Kidney (tissue), 13 donors: ENCODE measurements at regions not wholly inside any gene's neighbourhood (a gene's known extent, or its start where the extent isn't known, plus 50 kb on each side); places are given as distances from the start of the nearest gene placed in this dataset.
A peak's percentile ranks its signal among the peaks of the same experiment; 100 is the strongest.

ENCODE experiments used
- DNase-seq, 5 donors: peaks; one replicate each; pipeline ENCODE4 v3.0.0-alpha.2; 2013 to 2020
- FAIRE-seq: peaks from 2 replicates; lab custom pipeline; 2012; peaks lifted over from hg19 to GRCh38; lab: Jason Lieb, UNC
- H3K27ac ChIP-seq, 2 donors: one replicate each; pipeline ENCODE4 v1.7.0; 2013; ENCODE audit warnings: low read depth in 2 of 2, low read length in 2 of 2, inconsistent platforms in 1 of 2
- H3K27me3 ChIP-seq: one replicate; pipeline ENCODE4 v1.7.1; 2013; ENCODE audit warnings: low read length, inconsistent platforms; ENCODE audit not compliant: control insufficient read depth, insufficient read depth
- H3K36me3 ChIP-seq, 3 donors: one replicate each; pipeline versions ENCODE4 v1.7.0 to v1.7.1; 2013; ENCODE audit warnings: low read length in 3 of 3, control low read depth in 1 of 3, inconsistent platforms in 1 of 3; ENCODE audit not compliant: insufficient read depth in 3 of 3, control insufficient read depth in 2 of 3
- H3K4me1 ChIP-seq, 3 donors: one replicate each; pipeline versions ENCODE4 v1.7.0 to v1.7.1; 2013; ENCODE audit warnings: low read length in 3 of 3, inconsistent platforms in 1 of 3, low read depth in 1 of 3; ENCODE audit not compliant: control insufficient read depth in 2 of 3, insufficient read depth in 2 of 3
- H3K4me3 ChIP-seq, 3 donors: one replicate each; pipeline versions ENCODE4 v1.7.0 to v1.8.1; 2013; ENCODE audit warnings: low read length in 3 of 3, control low read depth in 1 of 3, inconsistent platforms in 1 of 3
- H3K9ac ChIP-seq, 3 donors: one replicate each; pipeline versions ENCODE4 v1.7.0 to v1.7.1; 2013; ENCODE audit warnings: low read length in 3 of 3, control low read depth in 1 of 3, inconsistent platforms in 1 of 3
- H3K9me3 ChIP-seq, 3 donors: one replicate each; pipeline versions ENCODE4 v1.7.0 to v1.7.1; 2013; ENCODE audit warnings: low read length in 3 of 3, control low read depth in 1 of 3, inconsistent platforms in 1 of 3; ENCODE audit not compliant: control insufficient read depth in 2 of 3, insufficient read depth in 1 of 3
- CTCF ChIP-seq: IDR thresholded peaks from 3 replicates; pipeline ENCODE4 v1.5.1; 2012; ENCODE audit warnings: mild to moderate bottlenecking, moderate library complexity, borderline replicate concordance; ENCODE audit not compliant: insufficient read depth; ENCODE audit errors: extremely low read depth
- intact Hi-C: fragments of 100-400 bp; cut with DNase I; formaldehyde crosslinking; loops from one replicate; pipeline ENCODE4 v1.11.1; 2022
- donor health status: control.
- donor health status: control.
- donor health status: control.
- donor health status: control.
- donor health status: control.
- donor health status: DM: yes; HTN: yes; CAD: no.
- donor health status: Normal renal cell carcinoma (clear cell type).

GRCh38 chr13:84978851-84979250, 820.4 kb downstream of the SLITRK6 start:
- Histone ChIP-seq H3K9ac (no peak overlapping the region), H3K4me1 (no peaks in the 10 kb centered on the region), H3K27me3 (no peaks in the 10 kb centered on the region), H3K27ac (no peak overlapping the region), H3K9me3 (no peaks in the 10 kb centered on the region), H3K36me3 (no peaks in the 10 kb centered on the region), H3K4me3 (no peak overlapping the region)
- DNase-seq (peak in 2 of 5 donors; percentile 27 to 82), FAIRE-seq (no peak)
- no peak for TF ChIP-seq CTCF
- intact Hi-C loops, result no loop called here

GRCh38 chr13:84973661-84974060, 825.6 kb downstream of the SLITRK6 start:
- Histone ChIP-seq H3K27me3 (no peaks in the 10 kb centered on the region), H3K9me3 (no peaks in the 10 kb centered on the region), H3K9ac (no peak overlapping the region), H3K36me3 (no peaks in the 10 kb centered on the region), H3K27ac (no peak overlapping the region), H3K4me3 (no peak overlapping the region), H3K4me1 (no peaks in the 10 kb centered on the region)
- no peak for FAIRE-seq
- intact Hi-C loops, result no loop called here
- no peak for TF ChIP-seq CTCF
- no peak for DNase-seq

GRCh38 chr13:84972907-84973306, 826.3 kb downstream of the SLITRK6 start:
- no peaks in the 10 kb centered on the region for H3K4me1 ChIP-seq
- intact Hi-C loops, result no loop called here
- no peak overlapping the region for H3K9ac ChIP-seq
- H3K9me3 ChIP-seq, result no peaks in the 10 kb centered on the region
- no peak for TF ChIP-seq CTCF
- H3K4me3 ChIP-seq, result no peak overlapping the region
- no peak overlapping the region for H3K27ac ChIP-seq
- no peaks in the 10 kb centered on the region for H3K36me3 ChIP-seq
- DNase-seq (no peak), FAIRE-seq (no peak)
- H3K27me3 ChIP-seq, result no peaks in the 10 kb centered on the region

- no peak for TF ChIP-seq CTCF
- H3K4me1 ChIP-seq, result no peaks in the 10 kb centered on the region
Measured at GRCh38 chr13:84962849-84963248, 836.4 kb downstream of the SLITRK6 start.

More at GRCh38 chr13:84962849-84963248, 836.4 kb downstream of the SLITRK6 start:
- DNase-seq (no peak), FAIRE-seq (no peak)
- H3K4me3 ChIP-seq, result no peak overlapping the region
- intact Hi-C loops, result no loop called here
- H3K27me3 ChIP-seq, result no peaks in the 10 kb centered on the region
- no peak overlapping the region for H3K9ac ChIP-seq
- no peaks in the 10 kb centered on the region for H3K9me3 ChIP-seq
- H3K36me3 ChIP-seq, result no peaks in the 10 kb centered on the region
- H3K27ac ChIP-seq, result no peak overlapping the region
